Testis (tissue), 2 donors: ENCODE measurements at regions not wholly inside any gene's neighbourhood (a gene's known extent, or its start where the extent isn't known, plus 50 kb on each side); places are given as distances from the start of the nearest gene placed in this dataset.

Source experiments
- DNase-seq: peaks from one replicate; pipeline ENCODE4 v3.0.0-alpha.2; 2019
- H3K27ac ChIP-seq, 2 donors: fragments of 200-600 bp; sonication (generic); one replicate each; pipeline ENCODE4 v1.5.1; 2019
- H3K27me3 ChIP-seq: fragments of 200-600 bp; sonication (generic); one replicate; pipeline ENCODE4 v1.5.1; 2019
- H3K36me3 ChIP-seq: fragments of 200-600 bp; sonication (generic); one replicate; pipeline ENCODE4 v1.5.1; 2017; ENCODE audit warnings: low read depth; ENCODE audit errors: missing control alignments
- H3K4me1 ChIP-seq: fragments of 200-600 bp; sonication (generic); one replicate; pipeline ENCODE4 v1.5.1; 2019
- H3K4me3 ChIP-seq, 2 donors: fragments of 200-600 bp; sonication (generic); one replicate each; pipeline ENCODE4 v1.5.1; 2017 to 2019
- H3K9me3 ChIP-seq: fragments of 200-600 bp; sonication (generic); one replicate; pipeline ENCODE4 v1.5.1; 2017
- POLR2A ChIP-seq: fragments of 450-650 bp; IDR thresholded peaks from one replicate; pipeline ENCODE4 v1.6.1; 2017; ENCODE audit warnings: antibody characterized with exemption, mild to moderate bottlenecking, moderate library complexity
- WGBS, 2 donors: methylation state at CpG; one replicate each; pipeline ENCODE4 v1.1.5; 2018; 5-methylcytosine and 5-hydroxymethylcytosine counted together
- intact Hi-C: fragments of 100-400 bp; cut with DNase I; formaldehyde crosslinking; loops from one replicate; pipeline ENCODE4 v1.15.1; 2023; ENCODE audit warnings: low total_unique reads
- TF ChIP-seq, protein P1 (sequence below), 3 experiments: fragments of 450-650 bp in 2 of 3; fragments of 200-600 bp in 1 of 3; sonication (generic) in 1 of 3; IDR thresholded peaks; one replicate each; pipeline ENCODE4 v1.5.1; 2016 to 2019; ENCODE audit warnings: antibody characterized with exemption in 3 of 3, mild to moderate bottlenecking in 2 of 3, moderate library complexity in 1 of 3

DNA sequence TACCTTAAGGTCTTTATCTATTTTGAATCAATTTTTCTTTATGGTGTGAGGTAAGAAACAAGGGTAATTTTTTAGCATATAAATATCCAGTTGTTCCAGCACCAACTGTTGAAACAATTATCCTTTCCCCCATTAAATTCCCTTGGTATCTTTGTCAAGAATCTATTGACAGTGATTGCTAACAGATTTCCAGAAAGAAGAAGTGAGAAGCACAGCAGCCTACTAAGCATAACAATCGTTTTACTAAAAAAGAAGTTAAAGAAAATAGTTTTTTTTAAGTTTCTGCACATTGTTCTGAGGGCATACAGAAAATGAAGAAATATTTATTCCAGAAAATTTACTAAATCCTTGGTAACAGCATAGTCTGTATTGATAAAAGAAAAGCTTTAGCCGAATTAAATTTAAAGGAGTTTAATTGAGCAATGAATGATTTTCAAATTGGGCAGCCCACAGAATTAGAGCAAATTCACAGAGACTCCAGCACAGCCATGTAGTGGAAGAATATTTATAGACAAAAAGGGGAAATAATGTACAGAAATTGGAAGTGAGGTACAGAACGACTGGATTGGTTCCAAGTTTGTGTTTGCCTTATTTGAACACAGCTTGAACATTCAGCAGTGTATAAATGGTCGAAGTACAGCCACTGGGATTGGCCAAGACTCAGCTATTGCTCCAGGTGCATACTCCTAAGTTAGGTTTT lies 97.9 kb upstream of the UST start:
- Histone ChIP-seq H3K9me3 (no peaks in the 10 kb centered on the region), H3K4me3 (no peak overlapping the region), H3K27ac (no peak overlapping the region), H3K36me3 (no peaks in the 10 kb centered on the region), H3K4me1 (no peaks in the 10 kb centered on the region), H3K27me3 (no peaks in the 10 kb centered on the region)
- WGBS, 2 donors, result 62 to 70% methylated on average over 4 of the region's 4 CpGs
- no peak for TF ChIP-seq POLR2A
- TF ChIP-seq, protein P1, sequence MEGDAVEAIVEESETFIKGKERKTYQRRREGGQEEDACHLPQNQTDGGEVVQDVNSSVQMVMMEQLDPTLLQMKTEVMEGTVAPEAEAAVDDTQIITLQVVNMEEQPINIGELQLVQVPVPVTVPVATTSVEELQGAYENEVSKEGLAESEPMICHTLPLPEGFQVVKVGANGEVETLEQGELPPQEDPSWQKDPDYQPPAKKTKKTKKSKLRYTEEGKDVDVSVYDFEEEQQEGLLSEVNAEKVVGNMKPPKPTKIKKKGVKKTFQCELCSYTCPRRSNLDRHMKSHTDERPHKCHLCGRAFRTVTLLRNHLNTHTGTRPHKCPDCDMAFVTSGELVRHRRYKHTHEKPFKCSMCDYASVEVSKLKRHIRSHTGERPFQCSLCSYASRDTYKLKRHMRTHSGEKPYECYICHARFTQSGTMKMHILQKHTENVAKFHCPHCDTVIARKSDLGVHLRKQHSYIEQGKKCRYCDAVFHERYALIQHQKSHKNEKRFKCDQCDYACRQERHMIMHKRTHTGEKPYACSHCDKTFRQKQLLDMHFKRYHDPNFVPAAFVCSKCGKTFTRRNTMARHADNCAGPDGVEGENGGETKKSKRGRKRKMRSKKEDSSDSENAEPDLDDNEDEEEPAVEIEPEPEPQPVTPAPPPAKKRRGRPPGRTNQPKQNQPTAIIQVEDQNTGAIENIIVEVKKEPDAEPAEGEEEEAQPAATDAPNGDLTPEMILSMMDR (IDR thresholded peaks at IDR 0.05), result no peak
- DNase-seq, result no peak
- intact Hi-C loops, result no loop called here

DNA sequence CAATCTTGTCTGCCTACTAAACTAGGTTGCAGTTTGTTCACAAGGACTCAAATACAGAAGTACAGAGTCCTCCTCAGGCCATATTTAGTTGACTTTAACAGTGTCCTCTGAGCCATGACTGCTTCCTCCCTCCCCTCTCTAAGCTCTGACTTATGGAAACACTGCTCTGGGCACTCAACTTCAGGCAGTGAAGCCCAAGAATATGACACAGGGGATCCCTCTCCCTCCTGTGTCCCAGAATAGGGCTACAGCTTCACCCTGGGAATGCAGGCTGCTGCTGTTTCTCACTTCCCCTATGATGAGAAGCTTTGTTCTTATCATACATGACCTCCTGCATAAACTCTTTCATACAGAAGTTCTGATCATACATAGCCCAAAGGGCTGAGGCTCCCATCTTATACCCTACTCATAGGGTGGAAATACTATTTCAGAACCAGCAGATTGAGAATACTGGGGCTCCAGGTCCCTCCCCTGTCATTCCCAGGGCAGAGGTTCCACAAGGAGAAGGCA lies 97.3 kb upstream of the UST start:
- intact Hi-C loops, result no loop called here

DNA sequence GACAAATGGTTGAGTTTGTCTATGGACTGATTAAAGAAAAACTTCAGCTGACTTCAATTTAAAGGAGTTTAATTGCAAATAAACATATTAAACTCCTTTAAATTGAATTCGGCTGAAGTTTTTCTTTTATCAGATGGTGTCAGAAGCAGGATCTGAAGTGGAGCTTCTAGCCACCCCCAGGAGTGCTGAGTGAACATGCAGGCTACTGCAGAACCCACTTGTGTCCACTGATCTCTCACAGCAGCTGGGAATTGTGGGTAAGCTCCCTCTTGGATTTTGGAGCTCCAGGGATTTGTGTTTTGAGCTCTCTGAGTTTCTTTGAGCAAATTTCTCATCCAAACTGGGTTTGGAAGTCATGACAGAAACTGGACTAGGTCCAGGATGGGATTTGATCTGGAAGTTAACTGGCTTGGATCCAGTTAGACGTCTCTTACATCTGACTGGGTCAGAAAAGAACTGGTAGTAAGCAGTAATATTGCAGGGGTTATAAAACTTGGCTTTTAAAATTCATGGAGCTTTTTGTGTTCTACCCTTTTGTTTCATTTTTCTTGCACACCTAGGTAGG lies 95.8 kb upstream of the UST start:
- 58 to 60% methylated on average over 2 of the region's 2 CpGs for WGBS, 2 donors
- Histone ChIP-seq H3K27ac (no peak overlapping the region), H3K9me3 (no peaks in the 10 kb centered on the region), H3K4me1 (no peaks in the 10 kb centered on the region), H3K27me3 (no peaks in the 10 kb centered on the region), H3K36me3 (no peaks in the 10 kb centered on the region), H3K4me3 (no peak overlapping the region)
- DNase-seq, result no peak
- TF ChIP-seq, protein P1 (IDR thresholded peaks at IDR 0.05), result no peak
- TF ChIP-seq POLR2A, result no peak
- intact Hi-C loops, result no loop called here

More for the DNA sequence above, 97.3 kb upstream of the UST start:
- Histone ChIP-seq H3K27me3 (no peaks in the 10 kb centered on the region), H3K4me1 (no peaks in the 10 kb centered on the region), H3K4me3 (no peak overlapping the region), H3K9me3 (no peaks in the 10 kb centered on the region), H3K27ac (no peak overlapping the region), H3K36me3 (no peaks in the 10 kb centered on the region)
- no peak for TF ChIP-seq POLR2A
- DNase-seq, result no peak

DNA sequence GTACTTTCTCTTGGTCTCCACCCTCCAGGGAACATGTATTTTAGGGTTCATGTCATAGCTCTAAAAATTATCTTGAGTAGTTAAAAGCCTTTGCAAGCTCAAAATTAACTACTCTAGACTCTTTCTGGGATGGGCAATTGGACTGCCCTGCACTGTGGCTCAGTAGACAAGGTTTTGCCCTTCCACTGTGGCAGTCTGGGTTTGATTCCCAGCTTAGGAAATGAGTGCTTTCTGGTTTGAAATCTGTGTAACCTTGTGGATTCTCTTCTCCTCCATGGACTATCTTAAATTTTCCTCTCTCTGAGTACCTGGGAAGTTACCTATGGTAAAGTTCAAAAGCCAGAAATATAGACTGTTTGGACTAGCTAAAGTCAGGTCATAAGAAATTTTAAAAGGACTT lies 94.6 kb upstream of the UST start:
- intact Hi-C loops, result no loop called here
- no peak overlapping the region for H3K27ac ChIP-seq
- no peaks in the 10 kb centered on the region for H3K4me1 ChIP-seq
- no peak overlapping the region for H3K4me3 ChIP-seq
- DNase-seq, result no peak
- TF ChIP-seq, protein P1 (IDR thresholded peaks at IDR 0.05), result no peak
- no peak for TF ChIP-seq POLR2A
- H3K36me3 ChIP-seq, result no peaks in the 10 kb centered on the region
- H3K9me3 ChIP-seq, result no peaks in the 10 kb centered on the region
- H3K27me3 ChIP-seq, result no peaks in the 10 kb centered on the region

DNA sequence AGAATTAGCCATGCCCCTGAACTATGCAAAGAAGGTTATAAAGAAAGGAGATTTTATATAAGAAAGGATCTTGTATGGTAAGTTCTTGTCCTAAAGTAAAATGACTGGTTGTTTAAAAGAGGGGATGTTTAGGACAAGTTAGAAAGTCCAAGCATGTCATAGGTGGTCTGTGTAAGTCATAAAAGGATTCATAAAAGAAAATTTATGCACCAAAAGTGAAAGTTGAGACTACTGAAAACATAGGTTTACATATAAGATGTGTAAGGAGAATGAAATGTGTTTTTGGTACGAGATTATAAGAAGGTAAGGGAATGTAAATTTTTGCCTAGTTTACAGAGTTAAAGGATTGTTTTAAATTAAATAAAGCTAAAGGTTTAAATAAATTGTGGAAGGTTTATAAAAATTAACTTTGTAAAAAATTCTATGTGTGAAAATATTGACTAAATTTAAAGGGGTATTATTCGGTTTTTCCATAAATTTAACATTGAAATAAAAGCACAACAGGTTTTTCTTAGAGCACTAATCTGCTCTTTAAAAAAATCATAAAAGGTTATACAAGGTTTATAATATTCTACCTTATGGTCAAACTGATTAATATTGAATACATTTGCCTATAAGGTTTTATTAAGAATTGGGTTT lies 93.6 kb upstream of the UST start:
- DNase-seq, result no peak
- intact Hi-C loops, result no loop called here
- Histone ChIP-seq H3K36me3 (no peaks in the 10 kb centered on the region), H3K9me3 (no peaks in the 10 kb centered on the region), H3K4me3 (no peak overlapping the region), H3K27ac (no peak overlapping the region), H3K4me1 (no peaks in the 10 kb centered on the region), H3K27me3 (no peaks in the 10 kb centered on the region)
- TF ChIP-seq, protein P1 (IDR thresholded peaks at IDR 0.05), result no peak
- TF ChIP-seq POLR2A, result no peak
- WGBS, 2 donors, result 67 to 79% methylated on average over 2 of the region's 2 CpGs
